ENCODE measurements at regions not wholly inside any gene's neighbourhood (a gene's known extent, or its start where the extent isn't known, plus 50 kb on each side); places are given as distances from the start of the nearest gene placed in this dataset.

DNA sequence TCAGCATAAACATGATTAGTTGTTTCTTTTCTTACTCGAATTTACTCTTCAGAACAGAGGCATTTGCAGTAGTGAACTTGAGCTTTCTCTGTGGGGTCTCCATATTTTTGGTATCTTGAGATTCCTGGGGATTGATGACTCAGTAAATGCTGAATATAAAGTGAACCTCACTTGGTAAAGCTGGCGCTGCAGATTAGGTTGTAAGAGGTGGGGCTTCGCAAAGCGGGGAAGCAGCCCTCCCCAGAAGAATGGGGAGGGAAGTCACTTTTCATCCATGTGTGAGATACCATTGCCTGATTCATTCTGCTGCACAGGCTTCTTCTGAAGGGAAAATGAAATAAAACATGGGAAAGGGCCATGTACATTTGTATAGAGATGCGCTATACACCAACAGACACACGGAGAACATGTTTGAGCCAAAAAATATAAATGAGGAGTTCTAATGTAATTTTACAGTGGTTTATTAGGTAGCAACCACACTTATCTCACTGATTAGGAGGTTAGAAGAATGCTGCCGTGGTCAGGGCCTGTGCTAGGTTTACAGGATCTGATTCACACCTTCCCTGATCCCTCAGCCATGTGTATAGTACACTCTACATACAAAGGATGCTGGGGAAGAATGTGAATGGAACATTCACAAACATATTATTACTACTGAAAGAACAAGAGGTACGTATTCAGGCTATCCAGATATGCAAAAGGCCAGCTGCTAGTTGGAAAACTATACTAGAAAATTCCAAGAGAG is 63.5 kb downstream of the DNTTIP2 start:
- Histone ChIP-seq H3K36me3 (ENCODE audit: control insufficient read depth in 1 of 2, insufficient read depth in 2 of 2, low read length in 2 of 2) (no peaks in the 10 kb centered on the region), H3K9ac (ENCODE audit: low read depth in 1 of 2, low read length in 2 of 2) (no peak overlapping the region), H3K27me3 (ENCODE audit: control insufficient read depth in 1 of 2, insufficient read depth in 2 of 2, low read length in 2 of 2) (no peaks in the 10 kb centered on the region), H3K4me1 (ENCODE audit: control insufficient read depth in 1 of 2, insufficient read depth in 2 of 2, low read length in 2 of 2) (peaks cover 4 to 9% of the 10 kb centered on the region in 2 donors), H3K27ac (ENCODE audit: low read depth, low read length) (no peak overlapping the region), H3K9me3 (ENCODE audit: control insufficient read depth in 1 of 2, low read length in 2 of 2) (no peaks in the 10 kb centered on the region), H3K4me3 (ENCODE audit: low read depth in 1 of 2, low read length in 2 of 2) (no peak overlapping the region)

DNA sequence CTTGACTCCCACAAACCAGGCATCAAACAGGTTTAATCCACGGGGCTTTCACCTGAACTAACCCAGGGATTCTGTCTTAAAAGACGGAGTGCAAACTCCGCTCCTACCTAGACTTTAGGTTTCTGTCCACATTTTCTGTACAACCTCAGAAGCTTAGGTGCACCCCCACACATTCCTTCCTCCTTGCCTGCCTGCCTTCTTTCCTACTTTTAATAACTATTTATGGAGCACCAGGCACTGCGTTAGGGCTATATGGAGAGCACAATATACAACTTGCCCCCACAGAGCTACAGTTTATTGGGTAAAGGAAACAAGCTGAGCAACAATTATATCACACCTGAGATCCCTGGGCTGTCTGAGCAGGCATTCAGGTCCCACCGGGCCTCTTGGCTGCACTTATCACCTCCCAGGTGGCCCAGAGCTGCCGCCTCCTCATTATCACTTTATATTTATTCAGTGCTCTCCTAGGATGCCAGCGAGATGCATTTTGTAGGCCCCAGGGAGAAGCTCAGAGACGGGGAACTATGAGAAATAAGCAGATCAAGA is 64.1 kb downstream of the DNTTIP2 start:
- no peak overlapping the region for H3K9ac ChIP-seq (ENCODE audit: low read depth in 1 of 2, low read length in 2 of 2)
- H3K27ac ChIP-seq (ENCODE audit: low read depth, low read length): no peak overlapping the region
- peaks cover 4 to 9% of the 10 kb centered on the region in 2 donors for H3K4me1 ChIP-seq (ENCODE audit: control insufficient read depth in 1 of 2, insufficient read depth in 2 of 2, low read length in 2 of 2)
- no peak overlapping the region for H3K4me3 ChIP-seq (ENCODE audit: low read depth in 1 of 2, low read length in 2 of 2)
- no peaks in the 10 kb centered on the region for H3K27me3 ChIP-seq (ENCODE audit: control insufficient read depth in 1 of 2, insufficient read depth in 2 of 2, low read length in 2 of 2)
- no peaks in the 10 kb centered on the region for H3K9me3 ChIP-seq (ENCODE audit: control insufficient read depth in 1 of 2, low read length in 2 of 2)
- H3K36me3 ChIP-seq (ENCODE audit: control insufficient read depth in 1 of 2, insufficient read depth in 2 of 2, low read length in 2 of 2): no peaks in the 10 kb centered on the region

DNA sequence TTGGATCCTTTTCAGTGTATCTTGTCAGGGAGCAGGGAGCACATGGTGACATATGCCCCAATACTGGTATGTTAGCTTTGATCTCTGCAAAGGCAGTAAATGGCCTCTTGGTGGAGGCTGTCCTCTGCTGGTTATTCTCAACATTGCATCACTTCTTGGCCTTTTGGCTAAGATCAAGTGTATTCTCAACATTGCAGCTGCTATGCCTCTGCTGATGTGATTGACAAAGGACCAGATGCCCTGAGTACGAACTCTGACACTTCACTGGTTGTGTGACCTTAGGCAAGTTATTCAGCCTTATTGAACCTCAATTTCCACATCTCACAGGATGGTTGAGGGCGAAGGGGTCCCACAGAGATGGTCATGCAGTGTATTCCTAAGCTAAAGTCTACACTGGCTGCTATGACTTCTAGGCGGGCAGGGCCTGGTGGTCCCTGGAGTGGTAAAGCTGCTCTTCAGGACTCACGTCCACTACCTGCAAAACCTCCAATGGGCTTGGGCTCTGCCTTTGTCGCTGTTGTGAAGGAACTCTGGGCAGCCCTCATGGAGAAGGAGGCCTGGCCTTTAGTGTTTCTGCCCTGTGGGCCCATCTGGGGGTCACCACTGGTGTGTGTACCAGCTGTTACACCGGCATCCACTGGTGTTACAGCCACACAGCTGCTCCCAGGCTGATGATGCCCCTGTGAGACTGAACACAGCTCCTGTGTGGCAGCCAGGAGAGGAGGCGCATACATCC is 64.8 kb downstream of the DNTTIP2 start:
- H3K9ac ChIP-seq (ENCODE audit: low read depth in 1 of 2, low read length in 2 of 2): no peak overlapping the region
- H3K27ac ChIP-seq (ENCODE audit: low read depth, low read length): no peak overlapping the region
- H3K4me3 ChIP-seq (ENCODE audit: low read depth in 1 of 2, low read length in 2 of 2): no peak overlapping the region
- H3K27me3 ChIP-seq (ENCODE audit: control insufficient read depth in 1 of 2, insufficient read depth in 2 of 2, low read length in 2 of 2): no peaks in the 10 kb centered on the region
- peaks cover 4 to 9% of the 10 kb centered on the region in 2 donors for H3K4me1 ChIP-seq (ENCODE audit: control insufficient read depth in 1 of 2, insufficient read depth in 2 of 2, low read length in 2 of 2)
- H3K36me3 ChIP-seq (ENCODE audit: control insufficient read depth in 1 of 2, insufficient read depth in 2 of 2, low read length in 2 of 2): no peaks in the 10 kb centered on the region
- H3K9me3 ChIP-seq (ENCODE audit: control insufficient read depth in 1 of 2, low read length in 2 of 2): no peaks in the 10 kb centered on the region

DNA sequence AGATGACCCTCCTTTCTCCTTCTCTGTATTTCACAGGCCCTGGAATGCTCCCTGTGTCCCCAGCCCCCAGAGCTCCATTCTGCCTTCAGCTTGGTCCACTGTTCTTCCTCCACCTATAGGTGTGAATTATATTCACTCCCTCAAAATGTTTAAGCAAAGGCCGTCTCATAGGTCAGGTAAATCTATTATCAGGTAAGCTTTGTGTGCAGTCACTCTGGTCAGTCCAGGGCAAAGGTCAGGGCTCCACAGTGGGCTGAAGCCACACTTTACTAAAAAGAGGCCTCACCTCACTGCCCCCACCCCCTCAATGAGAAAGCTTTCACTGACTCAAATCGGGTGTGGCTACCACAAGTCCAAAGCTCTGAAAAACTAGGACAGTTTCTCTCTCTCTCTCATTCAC is 65.9 kb downstream of the DNTTIP2 start:
- Histone ChIP-seq H3K9me3 (ENCODE audit: control insufficient read depth in 1 of 2, low read length in 2 of 2) (no peaks in the 10 kb centered on the region), H3K4me3 (ENCODE audit: low read depth in 1 of 2, low read length in 2 of 2) (no peak overlapping the region), H3K9ac (ENCODE audit: low read depth in 1 of 2, low read length in 2 of 2) (no peak overlapping the region), H3K36me3 (ENCODE audit: control insufficient read depth in 1 of 2, insufficient read depth in 2 of 2, low read length in 2 of 2) (no peaks in the 10 kb centered on the region), H3K4me1 (ENCODE audit: control insufficient read depth in 1 of 2, insufficient read depth in 2 of 2, low read length in 2 of 2) (peaks cover 4 to 9% of the 10 kb centered on the region in 2 donors), H3K27me3 (ENCODE audit: control insufficient read depth in 1 of 2, insufficient read depth in 2 of 2, low read length in 2 of 2) (no peaks in the 10 kb centered on the region), H3K27ac (ENCODE audit: low read depth, low read length) (no peak overlapping the region)

DNA sequence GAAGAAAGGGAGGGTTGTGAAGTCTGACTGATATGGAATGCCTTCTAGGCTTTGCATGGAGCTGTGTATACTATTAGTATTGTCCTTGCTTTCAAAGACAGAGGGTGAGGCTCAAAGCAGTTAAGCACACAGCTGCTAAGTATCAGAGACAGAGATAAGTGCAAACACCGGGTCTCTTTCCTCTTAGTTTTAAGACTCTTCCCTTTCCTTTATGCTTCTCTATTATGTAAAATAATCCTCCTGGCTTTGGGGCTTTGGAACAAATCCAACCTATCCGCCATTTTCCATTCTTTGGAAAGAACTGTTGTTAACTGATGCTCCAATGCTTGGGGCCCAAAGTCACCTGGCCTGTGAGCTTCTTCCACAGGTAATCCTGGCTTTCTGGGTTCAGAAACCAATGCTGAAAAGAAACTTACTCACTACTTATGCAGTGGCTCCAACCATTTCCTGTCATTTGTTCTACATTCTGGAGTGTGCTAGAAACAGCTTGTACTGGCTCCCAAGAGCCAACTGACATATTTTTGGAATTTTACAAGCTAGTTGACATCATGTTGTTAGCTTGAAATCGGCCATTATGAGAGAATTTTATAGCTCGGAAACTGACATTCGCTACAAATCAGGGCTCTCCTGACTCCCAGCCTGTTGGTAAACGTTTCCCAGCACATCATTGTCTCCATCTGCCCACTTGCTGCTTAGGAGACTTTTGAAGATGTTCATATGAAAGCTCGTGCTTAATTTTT is 67.5 kb downstream of the DNTTIP2 start:
- H3K4me3 ChIP-seq (ENCODE audit: low read depth in 1 of 2, low read length in 2 of 2): no peak overlapping the region
- H3K27ac ChIP-seq (ENCODE audit: low read depth, low read length): no peak overlapping the region

DNA sequence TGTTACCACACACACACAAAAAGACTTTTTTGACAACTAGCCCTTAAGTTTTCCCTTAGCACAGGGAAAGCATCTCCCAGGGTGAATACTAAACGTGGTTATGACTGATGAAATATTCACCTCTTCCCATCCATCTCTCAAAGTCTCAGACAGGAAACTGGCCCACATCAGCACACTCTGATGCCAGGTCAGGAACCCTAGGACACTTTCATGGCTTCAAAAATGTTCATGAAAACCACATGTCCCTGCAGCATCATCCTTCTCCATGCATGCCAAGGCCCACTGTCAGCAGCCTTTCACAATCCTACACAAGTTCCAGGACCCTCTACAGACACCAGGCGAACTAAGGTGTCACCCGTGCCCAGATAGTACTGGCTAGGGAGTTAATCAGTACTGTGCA is 68.7 kb downstream of the DNTTIP2 start:
- Histone ChIP-seq H3K4me3 (ENCODE audit: low read depth in 1 of 2, low read length in 2 of 2) (no peak overlapping the region), H3K27ac (ENCODE audit: low read depth, low read length) (no peak overlapping the region), H3K9me3 (ENCODE audit: control insufficient read depth in 1 of 2, low read length in 2 of 2) (no peaks in the 10 kb centered on the region), H3K27me3 (ENCODE audit: control insufficient read depth in 1 of 2, insufficient read depth in 2 of 2, low read length in 2 of 2) (no peaks in the 10 kb centered on the region), H3K4me1 (ENCODE audit: control insufficient read depth in 1 of 2, insufficient read depth in 2 of 2, low read length in 2 of 2) (peaks cover 4 to 9% of the 10 kb centered on the region in 2 donors), H3K36me3 (ENCODE audit: control insufficient read depth in 1 of 2, insufficient read depth in 2 of 2, low read length in 2 of 2) (no peaks in the 10 kb centered on the region), H3K9ac (ENCODE audit: low read depth in 1 of 2, low read length in 2 of 2) (no peak overlapping the region)

More for the DNA sequence above, 67.5 kb downstream of the DNTTIP2 start:
- H3K27me3 ChIP-seq (ENCODE audit: control insufficient read depth in 1 of 2, insufficient read depth in 2 of 2, low read length in 2 of 2): no peaks in the 10 kb centered on the region
- no peak overlapping the region for H3K9ac ChIP-seq (ENCODE audit: low read depth in 1 of 2, low read length in 2 of 2)
- no peaks in the 10 kb centered on the region for H3K36me3 ChIP-seq (ENCODE audit: control insufficient read depth in 1 of 2, insufficient read depth in 2 of 2, low read length in 2 of 2)
- H3K9me3 ChIP-seq (ENCODE audit: control insufficient read depth in 1 of 2, low read length in 2 of 2): no peaks in the 10 kb centered on the region
- H3K4me1 ChIP-seq (ENCODE audit: control insufficient read depth in 1 of 2, insufficient read depth in 2 of 2, low read length in 2 of 2): peaks cover 4 to 9% of the 10 kb centered on the region in 2 donors

DNA sequence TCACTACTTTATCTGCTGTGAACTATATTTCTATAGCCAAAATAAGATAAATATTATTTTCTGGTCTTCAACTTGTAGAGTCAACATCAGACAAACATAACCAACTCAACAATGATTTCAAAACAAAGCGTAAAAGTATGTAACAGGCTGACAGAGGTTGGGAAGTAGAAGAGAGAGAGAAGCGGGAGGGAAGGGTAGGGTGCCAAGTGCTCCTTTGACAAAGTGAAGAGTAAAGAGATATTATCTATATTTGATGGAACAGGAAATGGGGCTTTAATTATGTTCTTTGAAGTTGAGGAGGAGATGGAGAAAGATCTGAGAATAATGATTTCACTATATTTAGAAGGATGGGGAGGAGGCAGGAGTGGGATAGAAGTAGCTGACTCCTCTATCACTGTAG is 70.1 kb downstream of the DNTTIP2 start:
- Histone ChIP-seq H3K27ac (ENCODE audit: low read depth, low read length) (no peak overlapping the region), H3K9me3 (ENCODE audit: control insufficient read depth in 1 of 2, low read length in 2 of 2) (no peaks in the 10 kb centered on the region), H3K36me3 (ENCODE audit: control insufficient read depth in 1 of 2, insufficient read depth in 2 of 2, low read length in 2 of 2) (no peaks in the 10 kb centered on the region), H3K9ac (ENCODE audit: low read depth in 1 of 2, low read length in 2 of 2) (no peak overlapping the region), H3K4me1 (ENCODE audit: control insufficient read depth in 1 of 2, insufficient read depth in 2 of 2, low read length in 2 of 2) (peaks cover 4 to 9% of the 10 kb centered on the region in 2 donors), H3K27me3 (ENCODE audit: control insufficient read depth in 1 of 2, insufficient read depth in 2 of 2, low read length in 2 of 2) (no peaks in the 10 kb centered on the region), H3K4me3 (ENCODE audit: low read depth in 1 of 2, low read length in 2 of 2) (no peak overlapping the region)

DNA sequence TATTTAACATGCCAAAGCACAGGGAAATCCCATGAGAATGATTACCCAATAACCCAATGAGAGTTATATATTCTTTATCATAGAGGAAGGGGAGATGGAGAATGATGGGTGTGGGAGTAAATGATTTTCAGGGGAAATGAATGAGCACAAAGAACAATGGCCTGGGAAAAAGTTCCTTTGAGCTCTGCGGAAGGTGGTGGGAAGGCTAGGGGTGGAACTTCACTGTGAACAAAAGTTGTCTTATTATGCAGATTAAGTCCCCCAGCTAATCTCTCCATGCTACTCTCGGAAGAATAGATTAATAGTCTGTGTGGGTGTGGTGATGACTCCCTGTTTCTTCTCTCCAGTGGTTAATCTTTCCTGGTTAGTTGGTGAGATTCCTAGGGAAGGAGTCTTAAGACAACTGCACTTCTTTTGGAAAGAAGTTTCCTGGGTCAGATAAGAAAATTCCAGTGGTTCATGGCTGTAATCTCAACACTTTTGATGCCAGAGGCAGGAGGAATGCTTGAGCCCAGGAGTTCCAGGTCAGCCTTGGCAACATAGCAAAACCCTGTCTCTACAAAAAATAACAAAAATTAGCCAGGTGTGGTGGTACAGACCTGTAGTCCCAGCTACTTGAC is 71.6 kb downstream of the DNTTIP2 start:
- Histone ChIP-seq H3K4me3 (ENCODE audit: low read depth in 1 of 2, low read length in 2 of 2) (no peak overlapping the region), H3K27me3 (ENCODE audit: control insufficient read depth in 1 of 2, insufficient read depth in 2 of 2, low read length in 2 of 2) (no peaks in the 10 kb centered on the region), H3K36me3 (ENCODE audit: control insufficient read depth in 1 of 2, insufficient read depth in 2 of 2, low read length in 2 of 2) (no peaks in the 10 kb centered on the region), H3K9me3 (ENCODE audit: control insufficient read depth in 1 of 2, low read length in 2 of 2) (no peaks in the 10 kb centered on the region), H3K4me1 (ENCODE audit: control insufficient read depth in 1 of 2, insufficient read depth in 2 of 2, low read length in 2 of 2) (no peaks in the 10 kb centered on the region), H3K9ac (ENCODE audit: low read depth in 1 of 2, low read length in 2 of 2) (no peak overlapping the region), H3K27ac (ENCODE audit: low read depth, low read length) (no peak overlapping the region)

DNA sequence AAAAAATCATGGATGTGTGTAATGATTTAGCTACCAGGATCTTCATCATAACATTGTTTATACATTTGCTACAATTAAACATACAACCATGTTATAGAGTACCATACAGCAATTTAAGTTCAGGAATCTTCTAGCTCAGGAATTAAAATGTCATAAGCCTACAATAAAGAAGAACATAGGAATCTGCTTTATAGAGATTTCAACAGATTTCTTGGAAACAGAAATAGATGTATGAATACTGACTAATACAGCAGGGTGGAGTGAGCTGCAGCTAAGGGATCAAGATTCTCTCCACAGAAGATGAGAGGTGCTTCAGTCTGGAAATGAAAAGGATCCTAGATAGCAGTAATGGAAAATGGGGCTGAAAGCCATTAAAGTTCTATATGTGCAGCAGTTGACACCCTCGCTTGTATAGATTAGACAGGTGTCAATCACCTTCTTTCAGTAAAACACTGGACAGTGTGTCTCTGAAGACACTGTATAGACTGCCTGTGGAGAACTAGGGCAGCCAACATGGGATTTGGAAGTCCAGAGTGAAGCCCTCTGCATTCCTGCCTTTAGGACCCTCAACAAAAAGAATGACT is 73.9 kb downstream of the DNTTIP2 start:
- Histone ChIP-seq H3K27ac (ENCODE audit: low read depth, low read length) (no peak overlapping the region), H3K4me3 (ENCODE audit: low read depth in 1 of 2, low read length in 2 of 2) (no peak overlapping the region), H3K27me3 (ENCODE audit: control insufficient read depth in 1 of 2, insufficient read depth in 2 of 2, low read length in 2 of 2) (no peaks in the 10 kb centered on the region), H3K4me1 (ENCODE audit: control insufficient read depth in 1 of 2, insufficient read depth in 2 of 2, low read length in 2 of 2) (no peaks in the 10 kb centered on the region), H3K36me3 (ENCODE audit: control insufficient read depth in 1 of 2, insufficient read depth in 2 of 2, low read length in 2 of 2) (no peaks in the 10 kb centered on the region), H3K9ac (ENCODE audit: low read depth in 1 of 2, low read length in 2 of 2) (no peak overlapping the region), H3K9me3 (ENCODE audit: control insufficient read depth in 1 of 2, low read length in 2 of 2) (no peaks in the 10 kb centered on the region)

Data from duodenal mucosa (tissue), 2 donors.